Ammon's horn (tissue), 1 donor: ENCODE measurements at regions not wholly inside any gene's neighbourhood (a gene's known extent, or its start where the extent isn't known, plus 50 kb on each side); places are given as distances from the start of the nearest gene placed in this dataset.

Experiments used
- DNase-seq: peaks from one replicate; pipeline ENCODE4 v3.0.0-alpha.2; 2016; ENCODE audit warnings: low spot score

DNA sequence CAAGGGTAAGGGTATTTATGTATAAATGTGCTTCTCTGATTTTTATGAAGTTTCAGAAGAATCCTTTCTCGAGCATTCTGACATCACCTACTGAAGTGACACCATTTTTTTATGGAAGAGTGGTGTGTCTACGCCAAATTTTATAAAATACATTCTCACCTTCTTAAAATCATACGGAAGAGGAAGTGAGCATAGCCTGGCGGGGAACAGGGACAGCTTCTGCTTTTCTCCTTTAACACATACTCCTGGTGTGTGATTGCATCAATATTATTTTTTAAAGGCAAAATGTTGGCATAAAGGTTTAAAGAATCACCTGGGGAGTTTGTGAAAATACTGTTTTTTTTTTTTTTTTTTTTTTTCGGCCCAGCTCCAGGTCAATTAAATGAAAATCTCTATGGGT, 733.6 kb upstream of the MAN1A1 start:
- DNase-seq = no peak

DNA sequence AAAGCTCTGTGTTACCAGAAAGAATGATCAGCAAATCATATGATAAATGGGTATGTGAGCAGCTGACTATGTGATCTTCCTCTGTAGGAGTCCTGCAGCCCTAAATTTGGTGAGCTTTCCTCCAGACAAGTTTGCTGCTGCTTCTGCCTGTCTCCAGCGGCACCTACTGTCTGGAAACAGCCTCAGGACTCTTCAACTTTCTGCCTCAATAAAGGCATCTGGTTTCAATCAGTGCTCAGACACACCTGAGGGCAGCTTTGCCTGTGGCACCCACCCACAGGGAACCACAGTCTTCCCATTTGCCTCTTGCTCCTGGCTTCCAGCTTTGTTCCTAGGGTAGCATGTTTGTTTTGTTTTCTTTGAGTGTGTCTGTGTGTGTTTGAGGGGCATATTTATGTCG, 727.9 kb upstream of the MAN1A1 start:
- no peak for DNase-seq

DNA sequence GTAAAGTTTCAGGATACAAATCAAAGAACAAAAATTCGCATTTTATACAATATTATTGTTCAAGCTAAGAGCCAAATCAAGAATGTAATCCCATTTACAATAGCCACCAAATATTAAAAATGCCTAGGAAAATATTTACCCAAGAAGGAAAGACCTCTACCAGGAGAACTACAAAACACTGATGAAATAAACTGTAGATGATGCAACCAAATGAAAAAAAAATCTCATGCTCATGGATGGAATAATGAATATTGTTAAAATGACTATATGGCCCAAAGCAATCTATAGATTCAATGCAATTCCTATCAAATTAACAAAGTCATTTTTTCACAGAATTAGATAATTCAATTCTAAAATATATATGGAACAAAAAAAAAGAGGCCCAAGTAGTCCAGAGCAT, 708.8 kb upstream of the MAN1A1 start:
- no peak for DNase-seq

DNA sequence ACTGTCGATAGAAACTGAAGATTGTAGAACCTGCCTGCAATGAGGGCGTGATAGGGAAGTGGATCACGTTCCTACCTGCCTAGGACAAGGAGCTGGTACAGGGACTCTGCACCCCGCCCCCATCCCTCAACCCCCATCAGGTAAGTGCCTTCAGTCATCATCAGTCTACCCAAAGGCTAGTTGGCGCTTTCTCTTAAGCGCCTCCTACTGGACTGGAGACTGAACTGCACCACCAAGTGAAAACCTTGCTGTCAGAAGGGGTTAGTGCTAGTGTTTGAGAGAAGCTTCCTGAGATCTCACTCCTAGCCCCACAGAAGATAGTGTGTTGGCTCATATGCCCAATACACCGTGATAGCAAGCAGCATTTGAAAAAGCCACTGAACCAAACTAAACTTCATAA, 706.5 kb upstream of the MAN1A1 start:
- no peak for DNase-seq

DNA sequence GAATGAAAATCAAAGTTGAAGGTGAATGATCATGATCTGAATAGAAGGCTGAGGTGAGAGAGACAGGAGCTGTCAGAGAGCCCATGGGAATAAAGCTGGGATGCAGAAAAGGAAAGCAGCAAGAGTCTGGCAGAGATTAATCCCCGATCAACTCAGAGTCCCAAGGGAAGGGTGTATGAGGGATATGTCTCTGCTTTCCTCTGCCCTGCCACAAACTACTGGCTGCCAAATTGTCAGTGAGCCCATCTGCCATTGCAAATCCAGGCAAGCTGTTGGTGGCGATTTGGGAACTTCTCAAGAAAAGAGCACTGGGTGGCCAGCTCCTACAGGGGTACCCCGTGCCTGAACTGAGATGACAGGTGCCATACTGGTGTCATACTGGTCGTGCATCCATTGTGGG, 705.5 kb upstream of the MAN1A1 start:
- peak; percentile 3 for DNase-seq

DNA sequence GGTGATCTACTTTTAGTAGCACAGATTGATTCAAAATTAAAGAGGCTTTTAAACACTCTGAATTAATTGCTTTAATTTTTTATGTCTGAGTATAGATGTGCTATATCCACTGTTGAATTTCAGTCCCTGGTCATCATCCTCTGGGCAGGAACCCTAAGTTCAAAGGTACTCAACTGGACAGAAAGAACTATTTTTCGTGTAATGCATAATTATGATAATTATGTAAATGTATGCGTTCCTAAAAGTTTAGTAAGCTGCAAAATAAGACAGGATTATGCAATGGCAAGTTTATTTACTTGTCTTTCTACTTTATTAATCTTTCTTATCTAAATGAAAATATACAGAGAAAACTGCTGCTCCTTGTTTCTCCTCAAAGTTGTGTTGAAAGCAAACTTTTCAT, 690.1 kb upstream of the MAN1A1 start:
- DNase-seq = no peak

DNA sequence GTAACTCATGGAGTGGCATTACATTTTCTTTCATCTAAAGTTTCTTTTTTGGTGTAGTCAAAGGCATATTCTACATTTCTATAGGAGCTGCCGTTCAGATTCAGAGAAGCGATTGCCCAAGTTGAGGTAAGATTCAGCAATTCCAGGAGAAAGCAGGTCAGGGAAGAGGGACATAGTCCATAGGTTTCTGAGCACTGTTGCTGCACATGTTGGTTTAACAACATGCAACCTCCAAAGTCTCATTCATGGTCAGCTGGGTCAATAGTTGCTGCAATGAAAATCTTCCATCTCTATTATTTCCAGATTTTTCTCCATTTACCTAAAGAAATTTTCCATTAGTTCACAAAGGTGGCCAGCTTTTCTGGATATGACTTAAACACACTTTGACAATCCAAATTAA, 682.3 kb upstream of the MAN1A1 start:
- no peak for DNase-seq

DNA sequence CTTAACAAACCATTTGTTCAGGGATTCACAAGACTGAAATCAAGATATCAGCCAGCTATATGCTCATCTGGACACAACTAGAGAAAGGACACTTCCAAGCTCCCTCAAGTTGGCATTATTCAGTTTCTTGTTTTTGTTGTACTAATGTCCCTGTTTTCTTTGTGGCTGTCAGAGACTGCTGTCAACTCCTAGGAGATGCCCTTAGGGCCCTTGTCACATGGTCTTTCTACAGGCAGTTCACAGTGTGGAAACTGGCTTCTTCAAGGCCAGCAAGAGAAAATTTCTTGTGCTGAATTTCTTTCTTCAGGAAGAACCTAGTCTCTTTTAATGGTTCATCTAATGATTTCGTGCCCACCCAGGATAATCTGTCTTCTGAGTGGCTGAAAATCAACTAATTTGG, 677.2 kb upstream of the MAN1A1 start:
- no peak for DNase-seq

DNA sequence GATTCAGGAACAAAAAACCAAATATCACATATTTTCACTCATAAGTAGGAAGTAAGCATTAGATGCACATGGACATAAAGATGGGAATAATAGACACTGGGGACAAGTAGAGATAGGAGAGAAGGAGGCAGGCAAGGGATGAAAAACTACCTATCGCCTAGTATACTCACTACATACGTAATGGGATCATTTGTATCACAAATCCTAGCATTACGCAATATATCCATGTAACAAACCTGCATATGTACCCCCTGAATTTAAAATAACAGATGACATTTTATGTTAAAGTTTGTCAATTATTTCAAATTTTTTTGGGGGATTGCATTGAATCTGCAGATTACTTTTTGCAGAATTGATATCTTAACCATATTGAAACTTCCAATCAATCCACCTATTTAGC, 660.5 kb upstream of the MAN1A1 start:
- no peak for DNase-seq

DNA sequence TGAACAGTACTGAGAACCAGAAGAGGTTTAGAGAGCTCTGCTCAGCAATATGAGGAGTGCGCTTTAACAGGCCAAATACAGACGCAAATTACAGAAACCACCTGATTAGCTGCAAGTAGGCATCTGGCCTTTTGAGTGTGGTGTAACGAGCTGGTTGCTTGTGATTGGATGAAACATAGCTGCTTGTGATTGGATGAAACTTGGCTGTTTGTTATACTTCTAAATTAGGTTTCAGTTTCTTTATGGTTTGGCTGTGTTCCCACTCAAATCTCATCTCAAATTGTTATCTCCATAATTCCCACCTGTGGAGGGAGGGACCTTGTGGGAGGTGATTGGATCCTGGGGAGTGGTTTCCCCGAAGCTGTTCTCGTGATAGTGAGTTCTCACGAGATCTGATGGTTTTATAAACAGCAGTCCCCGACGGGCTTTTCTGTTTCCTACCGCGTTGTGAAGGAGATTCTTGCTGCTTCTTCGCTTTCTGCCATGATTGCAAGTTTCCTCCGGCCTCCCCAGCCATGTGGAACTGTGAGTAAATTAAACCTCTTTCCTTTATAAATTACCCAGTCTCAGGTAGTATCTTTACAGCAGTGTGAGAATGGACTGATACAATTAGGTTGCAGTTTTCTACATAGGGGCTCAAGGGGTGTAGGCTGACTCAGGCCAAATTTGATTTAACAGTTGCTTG, 655.9 kb upstream of the MAN1A1 start:
- no peak for DNase-seq

DNA sequence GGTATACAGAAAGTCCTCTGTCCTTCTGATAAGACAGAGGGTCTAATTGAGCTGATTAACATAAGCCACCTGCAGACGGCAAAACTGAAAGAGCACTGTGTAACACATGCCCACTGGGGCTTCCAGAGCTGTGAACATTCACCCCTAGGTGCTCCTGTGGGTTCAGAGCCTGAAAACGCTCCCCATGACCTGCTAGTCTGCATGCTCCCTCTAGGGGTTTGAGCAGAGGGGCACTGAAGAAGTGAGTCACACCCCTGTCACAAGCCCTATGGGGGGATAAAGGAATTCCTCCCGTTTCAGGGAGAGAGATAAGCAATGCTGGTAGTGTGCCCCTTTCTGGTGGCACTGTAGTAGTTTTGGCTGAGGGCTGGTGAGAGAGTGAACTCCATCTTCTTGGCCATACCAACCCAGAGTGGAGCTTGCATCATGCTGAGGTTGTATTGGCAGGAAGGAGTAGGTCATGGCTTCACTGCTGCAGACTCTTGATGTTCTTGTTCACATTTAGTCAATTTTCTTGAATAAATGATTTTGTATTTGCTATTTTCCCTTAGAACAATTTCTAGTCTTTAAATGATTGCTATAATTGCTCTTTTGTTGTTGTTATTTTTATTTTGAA, 637.5 kb upstream of the MAN1A1 start:
- DNase-seq = no peak

DNA sequence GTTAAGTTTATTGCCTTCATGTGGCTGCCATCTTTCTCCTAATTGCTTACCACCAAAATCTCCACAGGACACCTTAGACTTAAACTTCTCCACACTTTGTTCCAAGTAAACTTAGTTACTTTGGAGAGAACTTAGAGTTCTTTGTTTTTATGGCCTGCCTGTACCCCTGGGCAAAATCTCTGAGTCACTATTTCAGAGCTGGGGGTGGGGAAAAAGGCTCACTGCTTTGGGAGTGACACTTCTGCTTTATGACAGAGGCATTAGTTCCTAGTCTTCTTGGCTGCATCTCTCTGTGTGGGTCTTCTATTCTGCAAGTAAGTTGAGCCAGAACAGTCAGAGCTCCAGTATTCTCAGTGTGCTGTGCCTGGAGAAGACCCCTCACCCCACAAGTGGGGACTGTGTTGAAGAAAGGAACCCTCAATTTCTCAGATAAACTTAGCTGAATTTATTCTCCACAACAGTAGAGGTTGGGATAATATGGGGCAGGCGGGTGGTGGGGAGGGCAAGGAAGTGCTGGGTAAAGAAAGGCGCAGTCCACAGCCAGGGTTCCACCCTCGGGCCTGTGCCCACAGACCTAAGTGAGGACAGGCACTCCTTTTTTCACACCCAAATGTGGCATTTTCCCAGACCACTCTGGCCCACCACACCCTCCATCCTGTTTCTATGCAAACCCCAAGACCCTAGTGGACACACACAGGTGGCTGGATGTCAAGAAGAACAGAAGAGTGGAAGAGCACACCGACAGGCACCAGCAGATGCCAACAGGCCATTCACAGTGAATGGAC, 636.6 kb upstream of the MAN1A1 start:
- no peak for DNase-seq

DNA sequence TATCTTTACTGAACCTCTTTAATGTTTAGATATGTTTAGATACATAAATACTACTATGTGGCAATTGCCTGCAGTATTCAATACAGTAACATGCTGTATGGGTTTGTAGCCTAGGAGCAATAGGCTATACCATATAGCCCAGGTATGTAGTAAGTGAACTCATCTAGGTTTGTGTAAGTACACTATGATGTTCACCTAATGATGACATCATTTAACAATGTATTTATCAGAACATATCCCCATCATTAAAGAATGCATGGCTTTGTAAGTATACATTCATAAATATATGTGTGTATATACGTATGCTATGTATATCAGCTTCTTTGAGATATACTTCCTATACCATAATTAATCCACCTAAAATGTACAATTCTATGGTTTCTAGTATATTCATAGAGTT, 631.2 kb upstream of the MAN1A1 start:
- DNase-seq = no peak

DNA sequence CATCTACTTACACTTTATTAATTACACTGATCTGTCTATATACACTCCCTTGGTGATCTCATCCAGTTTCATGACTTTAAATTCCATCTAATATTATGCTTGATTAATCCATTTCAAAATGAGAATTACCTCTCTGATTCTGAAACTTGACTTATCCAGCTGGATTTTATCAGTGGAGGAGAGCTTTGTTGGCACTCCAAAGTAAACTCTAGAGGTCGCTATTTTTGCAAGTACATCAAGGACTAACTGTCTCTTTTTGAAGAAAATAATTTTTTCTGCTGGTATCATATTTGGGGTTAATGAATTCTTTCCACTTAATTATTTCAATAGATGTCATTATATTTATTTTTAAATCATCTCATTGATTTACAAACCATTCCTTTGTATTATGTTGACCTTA, 630.3 kb upstream of the MAN1A1 start:
- no peak for DNase-seq

DNA sequence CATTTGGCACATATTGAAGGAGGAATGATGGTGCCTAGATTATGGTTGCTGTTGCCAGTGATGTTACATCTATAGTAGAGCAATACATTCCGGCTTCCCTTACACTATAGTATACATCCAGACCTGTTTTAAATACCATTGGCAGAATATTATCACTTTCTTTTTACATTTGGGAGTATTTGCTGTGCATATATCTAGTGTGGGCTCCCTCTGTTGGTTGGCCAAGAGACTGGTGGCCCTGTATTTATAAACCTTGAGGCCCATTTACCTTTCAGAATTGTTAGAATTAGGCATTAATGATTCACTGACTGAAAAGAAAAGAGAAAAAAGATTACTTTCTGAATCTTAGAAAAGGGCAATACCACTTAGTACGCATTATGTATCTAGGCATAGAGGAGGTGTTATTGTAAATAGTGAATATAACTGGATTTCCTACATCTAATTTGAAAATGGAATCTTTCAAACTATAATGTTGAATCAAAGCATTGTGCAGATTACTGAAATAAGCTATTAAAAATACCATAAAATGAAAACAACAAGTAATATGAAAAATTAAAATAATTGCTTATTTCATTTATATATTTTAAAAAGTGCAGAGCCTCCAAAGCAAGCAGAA, 628.8 kb upstream of the MAN1A1 start:
- no peak for DNase-seq

DNA sequence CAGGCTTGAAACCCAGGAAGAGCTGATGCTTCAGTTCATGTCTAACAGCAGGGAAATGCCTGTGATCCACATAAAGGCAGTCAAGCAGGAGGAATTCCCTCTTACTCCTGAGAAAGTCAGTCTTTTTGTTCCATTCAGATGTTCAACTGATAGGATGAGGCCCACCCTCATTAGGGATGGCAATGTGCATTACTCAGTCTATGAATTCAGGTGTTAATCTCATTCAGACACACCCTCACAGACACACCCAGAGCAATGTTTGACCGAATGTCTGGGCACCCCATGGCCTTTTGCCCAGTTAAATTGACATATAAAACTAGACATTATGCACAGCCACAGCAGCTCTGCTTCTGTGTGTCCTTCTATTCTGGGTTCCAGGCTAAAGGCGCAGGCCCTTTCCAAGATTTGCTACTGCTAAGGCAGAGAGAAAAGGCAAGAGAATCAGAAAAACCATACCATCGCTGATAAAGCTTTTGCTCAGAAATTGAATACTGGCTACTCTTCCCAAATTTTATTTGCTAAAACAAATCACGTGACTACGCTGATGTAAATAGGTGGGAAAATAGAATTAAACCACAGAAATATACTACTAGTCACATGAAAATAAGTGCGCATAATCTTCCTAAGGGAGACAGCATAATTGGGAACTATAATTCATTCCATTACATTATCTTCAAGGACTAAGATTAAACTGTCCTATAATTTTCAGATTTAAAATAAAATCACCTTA, 625.0 kb upstream of the MAN1A1 start:
- DNase-seq = no peak

DNA sequence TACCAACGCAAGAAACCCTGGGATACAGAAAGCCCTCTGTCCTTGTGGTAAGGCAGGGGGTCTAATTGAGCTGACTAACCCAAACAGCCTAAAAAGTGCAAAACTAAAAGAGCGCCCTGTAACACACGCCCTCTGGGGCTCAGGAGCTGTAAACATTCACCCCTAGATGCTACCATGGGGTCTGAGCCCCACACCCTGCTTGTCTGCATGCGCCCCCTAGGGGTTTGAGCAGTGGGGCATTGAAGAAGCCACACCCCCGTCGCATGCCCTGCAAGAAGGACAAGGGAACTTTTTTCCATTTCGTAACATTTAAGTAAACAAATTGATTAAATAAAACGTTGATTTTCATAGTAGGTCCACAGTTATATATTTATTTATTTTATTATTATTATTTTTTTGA, 616.9 kb upstream of the MAN1A1 start:
- no peak for DNase-seq

DNA sequence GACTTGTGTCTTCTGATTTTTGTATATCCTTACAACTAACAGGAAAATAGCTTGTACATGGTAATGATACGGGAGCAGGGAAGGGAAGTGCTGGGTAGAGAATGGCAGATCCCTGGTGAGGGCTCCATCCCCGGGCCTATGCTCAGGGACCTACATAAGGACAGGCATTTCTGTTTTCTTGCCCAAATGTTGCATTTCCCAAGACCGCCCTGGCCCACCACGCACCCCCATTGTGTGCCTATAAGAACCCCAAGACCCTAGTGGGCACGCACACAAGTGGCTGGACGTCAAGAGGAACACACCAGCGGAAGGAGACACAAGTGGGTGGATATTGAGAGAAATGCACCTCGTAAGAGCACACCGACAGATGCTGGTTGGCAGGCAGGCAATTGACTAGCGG, 616.3 kb upstream of the MAN1A1 start:
- DNase-seq = no peak

DNA sequence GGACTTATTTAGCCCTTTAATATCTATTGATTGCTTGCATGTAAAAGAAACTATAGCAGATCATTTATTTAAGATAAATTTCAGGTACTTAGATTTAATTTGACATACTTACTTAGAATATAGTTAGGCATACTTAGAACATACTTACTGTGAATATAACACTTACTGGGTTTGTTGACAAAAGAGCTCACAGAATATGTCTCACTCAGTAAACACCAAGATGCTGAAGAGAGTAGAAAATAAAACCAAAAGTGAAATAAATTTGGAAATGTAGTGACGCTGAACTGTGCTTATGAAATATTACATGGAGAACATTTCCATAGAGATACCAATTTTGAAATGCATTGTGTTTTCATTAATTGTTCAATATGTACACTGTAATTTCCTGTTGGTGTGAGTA, 615.4 kb upstream of the MAN1A1 start:
- no peak for DNase-seq

DNA sequence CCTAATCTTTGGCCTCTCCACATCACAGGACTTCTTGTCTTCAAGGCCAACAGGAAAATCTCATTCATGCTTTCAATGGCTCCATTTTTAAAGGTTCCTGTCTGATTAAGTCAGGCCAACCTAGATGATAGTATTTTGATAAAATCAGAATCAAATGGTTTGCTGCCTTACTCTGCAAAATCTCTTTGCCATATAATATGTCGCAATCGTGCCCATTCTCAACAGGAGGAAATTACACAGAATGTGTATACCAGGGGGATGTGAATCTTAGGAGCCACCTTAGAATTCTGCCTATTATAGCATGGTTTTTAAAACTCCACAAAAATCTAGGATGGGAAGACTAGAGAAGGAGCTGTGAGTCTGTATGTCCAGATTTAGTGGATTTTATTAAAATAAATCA, 612.9 kb upstream of the MAN1A1 start:
- DNase-seq = no peak

DNA sequence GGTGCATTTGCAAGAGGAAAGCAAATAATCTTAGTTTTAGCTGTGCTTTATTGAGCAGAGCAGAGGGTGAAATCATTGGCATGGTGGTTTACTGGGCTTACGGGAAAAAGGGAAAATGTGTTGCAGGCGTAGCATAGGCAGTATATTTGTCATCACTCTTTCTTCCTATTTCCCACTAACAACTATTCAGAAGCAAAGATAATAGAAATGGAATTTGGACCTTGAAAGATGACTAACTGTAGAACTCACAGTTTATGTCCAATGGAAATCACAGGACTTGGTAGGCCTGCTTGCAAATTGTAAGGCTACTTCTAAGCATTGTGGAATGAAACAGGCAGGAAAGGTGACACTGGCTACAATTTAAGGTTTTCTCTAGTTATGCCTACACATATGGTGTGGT, 611.9 kb upstream of the MAN1A1 start:
- no peak for DNase-seq

DNA sequence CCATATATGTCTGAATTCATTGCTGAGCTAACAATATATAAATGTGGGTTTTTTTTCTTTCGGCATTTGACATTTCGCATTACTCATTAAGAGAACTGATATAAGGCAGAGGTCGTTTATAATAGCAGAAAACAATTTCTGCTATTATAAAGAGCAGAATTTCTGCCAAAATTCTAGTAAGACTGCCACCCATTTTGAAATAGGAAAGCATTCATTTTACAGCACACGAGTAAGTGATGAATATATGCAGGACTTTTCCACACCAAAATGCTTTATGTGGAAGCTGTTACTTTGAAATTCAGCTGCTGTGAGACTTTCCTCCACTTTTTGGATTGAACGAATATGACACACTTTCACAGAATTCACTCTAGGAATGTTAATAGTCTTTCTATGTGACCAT, 610.9 kb upstream of the MAN1A1 start:
- DNase-seq = no peak
